ENCODE measurements at regions not wholly inside any gene's neighbourhood (a gene's known extent, or its start where the extent isn't known, plus 50 kb on each side); places are given as distances from the start of the nearest gene placed in this dataset.
"Not testable (repeated sequence)": the region's sequence is repeated elsewhere in the genome, so short reads cannot be mapped to it uniquely, and the experiment has no call there.

DNA sequence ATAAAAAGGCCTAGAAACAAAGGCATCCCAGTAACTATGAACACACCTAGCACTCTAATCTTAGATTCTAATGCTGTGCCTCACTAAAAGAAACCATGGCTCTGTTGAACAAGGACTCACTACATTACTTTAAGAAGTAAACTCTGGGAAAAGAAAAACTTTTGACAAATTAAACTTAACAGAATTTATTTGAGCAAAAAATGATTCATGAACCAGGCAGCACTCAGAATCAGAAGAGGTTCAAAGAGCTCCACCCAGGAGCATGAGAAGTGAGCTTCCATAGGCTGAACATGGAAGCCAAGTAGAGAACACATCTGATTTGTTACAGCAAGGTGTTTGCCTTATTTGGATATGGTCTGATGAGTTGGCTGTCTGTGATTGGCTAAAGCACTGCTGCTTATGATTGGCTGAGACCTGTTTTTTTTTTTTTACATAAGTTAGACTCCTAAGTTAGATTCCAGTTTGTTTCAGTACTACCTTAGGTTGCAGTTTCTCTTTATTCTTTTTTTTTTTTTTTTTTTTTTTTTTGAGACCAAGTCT lies 343.6 kb upstream of the SASH1 start:
- no peak overlapping the region for H3K27ac ChIP-seq (ENCODE audit: low read depth, low read length)
- H3K36me3 ChIP-seq (ENCODE audit: control insufficient read depth in 1 of 2, insufficient read depth in 2 of 2, low read length in 2 of 2), result no peaks in the 10 kb centered on the region
- H3K4me1 ChIP-seq (ENCODE audit: control insufficient read depth in 1 of 2, insufficient read depth in 2 of 2, low read length in 2 of 2), result no peaks in the 10 kb centered on the region
- H3K27me3 ChIP-seq (ENCODE audit: control insufficient read depth in 1 of 2, insufficient read depth in 2 of 2, low read length in 2 of 2), result no peaks in the 10 kb centered on the region
- no peak overlapping the region for H3K9ac ChIP-seq (ENCODE audit: low read depth in 1 of 2, low read length in 2 of 2)
- H3K9me3 ChIP-seq (ENCODE audit: control insufficient read depth in 1 of 2, low read length in 2 of 2), result no peaks in the 10 kb centered on the region
- no peak overlapping the region for H3K4me3 ChIP-seq (ENCODE audit: low read depth in 1 of 2, low read length in 2 of 2)

DNA sequence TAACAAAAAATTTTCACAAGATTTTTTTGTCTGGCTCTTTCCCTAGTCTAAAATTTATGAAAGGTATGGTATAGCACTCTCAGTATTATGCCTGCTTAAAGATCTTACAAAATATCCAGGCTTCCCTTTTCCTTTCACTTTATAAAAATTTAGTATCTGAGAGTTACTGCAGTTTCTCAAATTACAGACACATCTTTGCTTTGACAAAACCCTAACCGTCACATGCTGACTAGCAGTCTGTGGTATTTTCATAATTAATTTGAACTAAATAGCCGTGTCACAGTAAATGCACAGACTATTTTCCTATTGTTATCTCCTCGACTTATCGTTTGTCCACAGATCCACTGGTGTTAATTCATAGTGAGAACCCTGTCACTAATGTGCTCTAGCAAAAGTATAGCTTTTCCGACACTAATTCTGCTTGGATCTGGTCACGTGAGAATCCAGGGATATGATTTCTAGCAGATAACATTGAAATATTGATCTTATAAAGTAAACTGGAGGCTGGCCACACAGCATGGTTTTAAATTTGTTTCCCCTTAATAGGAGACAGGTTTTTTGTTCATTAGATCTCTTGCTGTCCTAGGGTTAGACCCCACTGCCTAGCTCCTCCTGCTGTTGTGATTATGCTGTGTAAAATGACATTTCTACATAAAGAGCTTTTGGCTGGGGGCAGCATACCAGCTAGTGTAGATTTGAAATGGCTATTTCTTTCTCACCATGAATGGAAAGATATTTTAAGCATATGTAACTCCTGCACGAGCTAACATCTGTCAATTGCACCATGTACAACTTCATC lies 340.6 kb upstream of the SASH1 start:
- no peaks in the 10 kb centered on the region for H3K4me1 ChIP-seq (ENCODE audit: control insufficient read depth in 1 of 2, insufficient read depth in 2 of 2, low read length in 2 of 2)
- no peak overlapping the region for H3K27ac ChIP-seq (ENCODE audit: low read depth, low read length)
- H3K9ac ChIP-seq (ENCODE audit: low read depth in 1 of 2, low read length in 2 of 2), result no peak overlapping the region
- H3K9me3 ChIP-seq (ENCODE audit: control insufficient read depth in 1 of 2, low read length in 2 of 2), result no peaks in the 10 kb centered on the region
- no peak overlapping the region for H3K4me3 ChIP-seq (ENCODE audit: low read depth in 1 of 2, low read length in 2 of 2)
- no peaks in the 10 kb centered on the region for H3K36me3 ChIP-seq (ENCODE audit: control insufficient read depth in 1 of 2, insufficient read depth in 2 of 2, low read length in 2 of 2)
- no peaks in the 10 kb centered on the region for H3K27me3 ChIP-seq (ENCODE audit: control insufficient read depth in 1 of 2, insufficient read depth in 2 of 2, low read length in 2 of 2)

DNA sequence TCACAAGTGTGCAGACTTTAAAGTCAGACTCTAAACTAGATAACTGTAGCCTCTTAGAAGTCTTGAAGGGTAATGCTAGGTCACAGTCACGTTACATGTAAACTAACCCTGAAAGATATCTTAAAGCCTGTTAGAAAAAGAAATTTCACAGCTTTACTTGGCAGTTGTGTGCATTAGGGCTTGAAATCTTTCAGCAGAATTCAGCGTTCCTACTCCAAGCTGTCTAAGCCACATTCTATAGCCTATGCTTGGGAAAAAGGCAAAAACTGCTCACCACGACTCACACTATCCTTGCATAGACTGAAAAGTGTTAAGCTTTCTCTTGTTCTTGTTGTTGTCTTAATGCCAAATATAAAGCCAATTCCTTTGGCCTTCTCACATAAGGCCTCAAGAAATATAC lies 338.0 kb upstream of the SASH1 start:
- Histone ChIP-seq H3K9me3 (ENCODE audit: control insufficient read depth in 1 of 2, low read length in 2 of 2) (no peaks in the 10 kb centered on the region), H3K4me1 (ENCODE audit: control insufficient read depth in 1 of 2, insufficient read depth in 2 of 2, low read length in 2 of 2) (no peaks in the 10 kb centered on the region), H3K36me3 (ENCODE audit: control insufficient read depth in 1 of 2, insufficient read depth in 2 of 2, low read length in 2 of 2) (no peaks in the 10 kb centered on the region), H3K27ac (ENCODE audit: low read depth, low read length) (no peak overlapping the region), H3K4me3 (ENCODE audit: low read depth in 1 of 2, low read length in 2 of 2) (no peak overlapping the region), H3K9ac (ENCODE audit: low read depth in 1 of 2, low read length in 2 of 2) (no peak overlapping the region), H3K27me3 (ENCODE audit: control insufficient read depth in 1 of 2, insufficient read depth in 2 of 2, low read length in 2 of 2) (no peaks in the 10 kb centered on the region)

DNA sequence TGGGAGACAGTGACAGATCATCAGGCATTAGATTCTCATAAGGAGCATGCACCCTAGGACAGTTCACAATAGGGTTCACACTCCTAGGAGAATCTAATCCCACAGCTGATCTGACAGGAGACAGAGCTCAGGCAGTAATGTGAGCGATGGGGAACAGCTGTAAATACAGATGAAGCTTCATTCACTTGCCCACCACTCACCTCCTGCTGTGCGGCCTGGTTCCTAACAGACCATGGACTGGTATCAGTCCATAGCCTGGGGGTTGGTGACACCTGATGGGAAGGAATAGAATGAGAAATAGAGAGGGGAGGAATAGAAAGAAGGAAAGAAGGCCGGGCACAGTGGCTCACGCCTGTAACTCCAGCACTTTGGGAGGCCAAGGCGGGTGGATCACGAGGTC lies 336.8 kb upstream of the SASH1 start:
- no peak overlapping the region for H3K4me3 ChIP-seq (ENCODE audit: low read depth in 1 of 2, low read length in 2 of 2)
- no peaks in the 10 kb centered on the region for H3K36me3 ChIP-seq (ENCODE audit: control insufficient read depth in 1 of 2, insufficient read depth in 2 of 2, low read length in 2 of 2)

DNA sequence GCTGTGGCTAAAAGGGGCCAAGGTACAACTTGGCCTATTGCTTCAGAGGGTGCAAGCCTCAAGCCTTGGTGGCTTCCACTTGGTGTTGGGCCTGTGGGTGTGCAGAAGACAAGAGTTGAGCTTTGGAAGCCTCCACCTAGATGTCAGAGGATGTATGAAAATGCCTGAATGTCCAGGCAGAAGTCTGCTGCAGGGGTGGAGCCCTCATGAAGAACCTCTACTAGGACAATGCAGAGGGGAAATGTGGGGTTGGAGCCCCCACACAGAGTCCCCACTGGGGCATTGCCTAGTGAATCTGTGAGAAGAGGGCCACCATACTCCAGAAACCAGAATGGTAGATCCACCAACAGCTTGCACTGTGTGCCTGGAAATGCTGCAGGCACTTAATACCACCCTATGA lies 332.1 kb upstream of the SASH1 start:
- H3K36me3 ChIP-seq (ENCODE audit: control insufficient read depth in 1 of 2, insufficient read depth in 2 of 2, low read length in 2 of 2); H3K4me3 ChIP-seq (ENCODE audit: low read depth in 1 of 2, low read length in 2 of 2); H3K27ac ChIP-seq (ENCODE audit: low read depth, low read length); H3K4me1 ChIP-seq (ENCODE audit: control insufficient read depth in 1 of 2, insufficient read depth in 2 of 2, low read length in 2 of 2); H3K27me3 ChIP-seq (ENCODE audit: control insufficient read depth in 1 of 2, insufficient read depth in 2 of 2, low read length in 2 of 2); H3K9ac ChIP-seq (ENCODE audit: low read depth in 1 of 2, low read length in 2 of 2); H3K9me3 ChIP-seq (ENCODE audit: control insufficient read depth in 1 of 2, low read length in 2 of 2): not testable (repeated sequence)

More for the DNA sequence above, 336.8 kb upstream of the SASH1 start:
- peaks cover 6 to 9% of the 10 kb centered on the region in 2 donors for H3K9me3 ChIP-seq (ENCODE audit: control insufficient read depth in 1 of 2, low read length in 2 of 2)
- no peak overlapping the region for H3K27ac ChIP-seq (ENCODE audit: low read depth, low read length)
- H3K9ac ChIP-seq (ENCODE audit: low read depth in 1 of 2, low read length in 2 of 2), result no peak overlapping the region
- H3K27me3 ChIP-seq (ENCODE audit: control insufficient read depth in 1 of 2, insufficient read depth in 2 of 2, low read length in 2 of 2), result no peaks in the 10 kb centered on the region
- H3K4me1 ChIP-seq (ENCODE audit: control insufficient read depth in 1 of 2, insufficient read depth in 2 of 2, low read length in 2 of 2), result no peaks in the 10 kb centered on the region

DNA sequence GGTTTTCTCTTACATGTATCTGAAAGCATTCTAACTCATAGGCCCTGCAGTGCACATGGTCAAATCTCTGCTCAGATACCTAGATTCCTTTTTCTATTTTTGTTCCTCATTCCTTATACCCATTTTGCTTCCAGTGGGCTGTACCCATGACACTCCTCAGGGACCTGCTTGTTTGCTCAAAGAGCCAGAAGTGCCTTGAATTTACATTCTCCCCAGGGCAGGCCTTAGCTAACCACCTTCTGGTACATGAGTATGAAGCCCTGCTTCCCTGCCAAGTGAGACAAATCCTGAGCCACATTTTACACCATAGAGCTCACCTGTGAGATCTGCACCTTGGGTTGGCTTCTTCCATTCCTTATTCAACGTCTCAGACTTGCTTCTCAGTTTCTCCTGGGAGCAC lies 326.6 kb upstream of the SASH1 start:
- no peaks in the 10 kb centered on the region for H3K4me1 ChIP-seq (ENCODE audit: control insufficient read depth in 1 of 2, insufficient read depth in 2 of 2, low read length in 2 of 2)
- H3K4me3 ChIP-seq (ENCODE audit: low read depth in 1 of 2, low read length in 2 of 2), result no peak overlapping the region
- H3K9ac ChIP-seq (ENCODE audit: low read depth in 1 of 2, low read length in 2 of 2), result no peak overlapping the region
- no peaks in the 10 kb centered on the region for H3K27me3 ChIP-seq (ENCODE audit: control insufficient read depth in 1 of 2, insufficient read depth in 2 of 2, low read length in 2 of 2)
- no peaks in the 10 kb centered on the region for H3K36me3 ChIP-seq (ENCODE audit: control insufficient read depth in 1 of 2, insufficient read depth in 2 of 2, low read length in 2 of 2)
- no peaks in the 10 kb centered on the region for H3K9me3 ChIP-seq (ENCODE audit: control insufficient read depth in 1 of 2, low read length in 2 of 2)
- H3K27ac ChIP-seq (ENCODE audit: low read depth, low read length), result no peak overlapping the region

DNA sequence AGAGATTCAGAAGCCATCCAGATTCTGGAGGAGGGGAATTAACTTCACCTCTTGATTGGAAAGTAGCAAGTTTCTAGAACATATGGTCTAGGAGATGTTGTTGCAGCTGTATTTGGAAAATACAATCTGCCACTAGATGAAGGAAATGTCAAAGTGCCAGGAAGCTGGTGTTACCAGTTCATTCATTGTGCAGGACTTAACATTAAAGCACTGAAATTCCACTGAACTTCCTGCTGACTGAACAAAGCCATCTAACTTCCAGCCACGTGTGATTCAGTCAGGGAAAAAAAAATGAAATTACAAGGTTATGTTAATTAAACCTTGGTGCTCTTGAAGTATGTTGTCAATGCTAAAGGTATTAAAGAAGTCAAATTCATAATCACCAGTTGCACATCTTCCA lies 321.5 kb upstream of the SASH1 start:
- no peaks in the 10 kb centered on the region for H3K27me3 ChIP-seq (ENCODE audit: control insufficient read depth in 1 of 2, insufficient read depth in 2 of 2, low read length in 2 of 2)
- H3K36me3 ChIP-seq (ENCODE audit: control insufficient read depth in 1 of 2, insufficient read depth in 2 of 2, low read length in 2 of 2), result no peaks in the 10 kb centered on the region
- no peak overlapping the region for H3K4me3 ChIP-seq (ENCODE audit: low read depth in 1 of 2, low read length in 2 of 2)
- H3K9ac ChIP-seq (ENCODE audit: low read depth in 1 of 2, low read length in 2 of 2), result no peak overlapping the region
- no peak overlapping the region for H3K27ac ChIP-seq (ENCODE audit: low read depth, low read length)
- H3K4me1 ChIP-seq (ENCODE audit: control insufficient read depth in 1 of 2, insufficient read depth in 2 of 2, low read length in 2 of 2), result no peaks in the 10 kb centered on the region
- H3K9me3 ChIP-seq (ENCODE audit: control insufficient read depth in 1 of 2, low read length in 2 of 2), result no peaks in the 10 kb centered on the region

DNA sequence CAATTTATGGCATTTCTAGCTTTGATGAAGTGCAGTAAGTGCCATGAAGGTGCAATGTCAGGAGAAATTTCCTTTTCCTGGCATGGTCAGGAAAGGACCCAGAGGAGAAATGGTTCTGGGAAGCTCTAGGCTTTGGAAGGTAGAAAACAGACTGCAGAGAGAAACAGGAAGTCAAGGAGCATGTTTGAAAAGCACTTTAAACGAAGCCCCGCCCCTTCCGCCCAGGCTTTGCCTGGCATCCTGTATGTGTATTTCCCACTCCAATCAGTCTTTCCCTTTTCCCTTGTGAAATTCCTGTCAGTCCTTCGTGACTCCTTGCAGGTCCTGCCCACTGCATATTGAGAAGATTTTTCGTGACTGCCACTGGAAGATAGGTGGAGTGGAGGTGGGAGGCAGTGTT lies 320.9 kb upstream of the SASH1 start:
- Histone ChIP-seq H3K4me1 (ENCODE audit: control insufficient read depth in 1 of 2, insufficient read depth in 2 of 2, low read length in 2 of 2) (no peaks in the 10 kb centered on the region), H3K27ac (ENCODE audit: low read depth, low read length) (no peak overlapping the region), H3K9ac (ENCODE audit: low read depth in 1 of 2, low read length in 2 of 2) (no peak overlapping the region), H3K27me3 (ENCODE audit: control insufficient read depth in 1 of 2, insufficient read depth in 2 of 2, low read length in 2 of 2) (no peaks in the 10 kb centered on the region), H3K36me3 (ENCODE audit: control insufficient read depth in 1 of 2, insufficient read depth in 2 of 2, low read length in 2 of 2) (no peaks in the 10 kb centered on the region), H3K9me3 (ENCODE audit: control insufficient read depth in 1 of 2, low read length in 2 of 2) (no peaks in the 10 kb centered on the region), H3K4me3 (ENCODE audit: low read depth in 1 of 2, low read length in 2 of 2) (no peak overlapping the region)

DNA sequence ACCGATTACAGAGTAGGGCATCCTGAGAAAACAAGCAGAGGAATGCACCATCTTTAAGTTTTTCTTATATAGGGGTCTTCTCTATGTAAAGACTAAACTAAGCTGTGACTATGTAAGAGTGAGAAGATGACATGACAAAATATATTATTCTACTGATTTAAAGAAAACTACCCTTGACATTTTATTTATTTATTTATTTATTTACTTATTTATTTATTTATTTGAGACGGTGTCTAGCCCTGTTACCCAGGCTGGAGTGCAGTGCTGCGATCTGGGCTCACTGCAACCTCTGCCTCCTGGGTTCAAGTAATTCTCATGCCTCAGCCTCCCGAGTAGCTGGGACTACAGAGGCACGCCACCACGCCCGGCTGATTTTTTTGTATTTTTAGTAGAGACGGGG lies 320.4 kb upstream of the SASH1 start:
- not testable (repeated sequence) for H3K4me3 ChIP-seq (ENCODE audit: low read depth in 1 of 2, low read length in 2 of 2); H3K27ac ChIP-seq (ENCODE audit: low read depth, low read length); H3K9me3 ChIP-seq (ENCODE audit: control insufficient read depth in 1 of 2, low read length in 2 of 2)

DNA sequence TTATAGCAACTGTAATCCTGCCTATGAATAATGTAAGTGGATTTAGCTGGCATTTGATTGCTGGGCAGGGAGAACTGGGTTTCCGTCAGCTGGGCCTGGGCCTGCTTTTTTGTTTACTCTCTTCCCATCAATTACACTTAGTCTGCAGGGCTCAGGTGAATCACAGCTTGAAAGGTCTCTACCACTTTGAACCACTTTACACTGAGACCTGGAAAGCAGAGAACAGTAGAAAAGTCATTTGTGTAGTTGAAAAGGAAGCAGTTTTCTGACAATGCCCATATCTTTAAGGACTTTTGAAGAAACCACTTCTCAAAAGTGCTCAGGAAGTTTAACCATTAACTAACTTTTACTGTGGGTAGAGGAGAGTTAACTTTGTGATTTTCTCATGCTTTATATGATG lies 315.4 kb upstream of the SASH1 start:
- H3K27me3 ChIP-seq (ENCODE audit: control insufficient read depth in 1 of 2, insufficient read depth in 2 of 2, low read length in 2 of 2), result no peaks in the 10 kb centered on the region
- no peaks in the 10 kb centered on the region for H3K9me3 ChIP-seq (ENCODE audit: control insufficient read depth in 1 of 2, low read length in 2 of 2)
- H3K36me3 ChIP-seq (ENCODE audit: control insufficient read depth in 1 of 2, insufficient read depth in 2 of 2, low read length in 2 of 2), result no peaks in the 10 kb centered on the region
- H3K4me3 ChIP-seq (ENCODE audit: low read depth in 1 of 2, low read length in 2 of 2), result no peak overlapping the region
- no peak overlapping the region for H3K9ac ChIP-seq (ENCODE audit: low read depth in 1 of 2, low read length in 2 of 2)
- no peaks in the 10 kb centered on the region for H3K4me1 ChIP-seq (ENCODE audit: control insufficient read depth in 1 of 2, insufficient read depth in 2 of 2, low read length in 2 of 2)
- H3K27ac ChIP-seq (ENCODE audit: low read depth, low read length), result no peak overlapping the region

More for the DNA sequence above, 320.4 kb upstream of the SASH1 start:
- H3K36me3 ChIP-seq (ENCODE audit: control insufficient read depth in 1 of 2, insufficient read depth in 2 of 2, low read length in 2 of 2); H3K9ac ChIP-seq (ENCODE audit: low read depth in 1 of 2, low read length in 2 of 2); H3K4me1 ChIP-seq (ENCODE audit: control insufficient read depth in 1 of 2, insufficient read depth in 2 of 2, low read length in 2 of 2); H3K27me3 ChIP-seq (ENCODE audit: control insufficient read depth in 1 of 2, insufficient read depth in 2 of 2, low read length in 2 of 2): not testable (repeated sequence)

Data from duodenal mucosa (tissue), 2 donors.